PFSK-1 (cell line): ENCODE measurements at regions not wholly inside any gene's neighbourhood (a gene's known extent, or its start where the extent isn't known, plus 50 kb on each side); places are given as distances from the start of the nearest gene placed in this dataset.

Source experiments
- FOXP2 ChIP-seq: optimal IDR thresholded peaks from 2 replicates; pipeline ENCODE3; 2011; ENCODE audit warnings: borderline replicate concordance, control low read depth, inconsistent platforms; ENCODE audit not compliant: insufficient read depth; ENCODE audit errors: extremely low read length, extremely low read depth
- POLR2AphosphoS5 ChIP-seq: IDR thresholded peaks from 2 replicates; pipeline ENCODE4 v1.6.1; 2012; ENCODE audit warnings: low read depth, mild to moderate bottlenecking, control low read depth, low read length, moderate library complexity
- REST ChIP-seq, 2 experiments: IDR thresholded peaks; 2 replicates each; pipeline versions ENCODE4 v1.6.1 to v1.8.0; 2011 to 2012; ENCODE audit warnings: low read depth in 2 of 2, low read length in 2 of 2, control low read depth in 1 of 2, inconsistent platforms in 1 of 2, mild to moderate bottlenecking in 1 of 2, moderate library complexity in 1 of 2; ENCODE audit not compliant: insufficient read depth in 1 of 2
- SIN3A ChIP-seq: IDR thresholded peaks from 2 replicates; pipeline ENCODE4 v1.6.1; 2012; ENCODE audit warnings: mild to moderate bottlenecking, low read length, moderate library complexity, borderline replicate concordance; ENCODE audit not compliant: insufficient read depth
- TAF1 ChIP-seq: IDR thresholded peaks from 2 replicates; pipeline ENCODE4 v1.6.1; 2012; ENCODE audit warnings: low read length, control low read depth, borderline replicate concordance; ENCODE audit not compliant: insufficient read depth

GRCh38 chr5:172523146-172523745, 68.9 kb upstream of the SH3PXD2B start:
- TF ChIP-seq SIN3A: no peak
- no peak for TF ChIP-seq TAF1
- TF ChIP-seq POLR2AphosphoS5: no peak
- no peak for TF ChIP-seq FOXP2
- no peak for TF ChIP-seq REST (IDR thresholded peaks at IDR 0.05; ENCODE audit: insufficient read depth in 1 of 2, low read depth in 2 of 2, low read length in 2 of 2)

DNA sequence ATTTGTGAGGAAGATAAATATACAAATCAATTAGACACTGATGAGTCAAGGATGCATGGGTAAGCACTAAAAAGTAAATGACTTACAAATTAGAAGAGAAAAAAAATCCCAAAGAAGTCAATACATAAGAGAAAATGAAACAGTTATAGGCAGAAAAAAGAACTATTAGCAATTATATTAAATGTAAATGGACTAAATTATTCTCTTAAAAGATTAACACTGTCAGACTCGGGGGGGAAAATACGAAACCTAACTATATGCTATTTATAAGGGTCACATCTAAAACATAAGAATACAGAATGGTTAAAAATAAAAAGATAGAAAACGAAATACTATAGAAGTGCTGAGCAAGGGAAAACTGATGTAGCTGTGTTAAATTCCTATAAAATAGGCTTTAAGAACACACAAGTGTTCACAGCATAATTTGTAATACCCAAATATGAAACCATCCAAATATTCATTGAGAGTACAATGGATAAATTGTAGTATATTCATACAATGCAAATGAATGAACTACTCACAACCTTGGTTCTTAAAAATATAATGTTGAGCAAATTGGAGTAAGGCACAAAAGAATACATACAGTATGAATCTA, 67.1 kb upstream of the SH3PXD2B start:
- no peak for TF ChIP-seq SIN3A
- TF ChIP-seq TAF1: no peak
- TF ChIP-seq REST (IDR thresholded peaks at IDR 0.05; ENCODE audit: insufficient read depth in 1 of 2, low read depth in 2 of 2, low read length in 2 of 2): no peak

DNA sequence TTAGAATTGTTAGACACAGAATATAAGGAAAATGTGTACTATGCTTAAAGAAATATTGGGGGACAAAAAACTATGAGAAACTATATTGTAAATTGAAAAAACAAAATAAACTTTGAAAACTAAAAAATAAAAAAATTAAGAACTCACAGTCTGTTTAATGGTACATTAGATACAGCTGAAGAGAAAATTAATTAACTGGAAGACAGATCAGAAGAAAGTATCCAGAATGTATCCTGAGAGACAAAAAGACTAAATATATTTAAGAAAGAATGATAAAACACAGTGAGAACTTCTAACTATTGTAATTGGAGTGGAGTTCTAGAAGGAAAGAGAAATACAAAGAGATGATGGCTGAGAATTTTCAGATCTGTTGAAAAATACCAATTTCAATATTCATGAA, 57.6 kb upstream of the SH3PXD2B start:
- TF ChIP-seq REST (IDR thresholded peaks at IDR 0.05; ENCODE audit: insufficient read depth in 1 of 2, low read depth in 2 of 2, low read length in 2 of 2) (no peak), POLR2AphosphoS5 (no peak), FOXP2 (no peak), TAF1 (no peak), SIN3A (no peak)

GRCh38 chr5:172509405-172509781, 55.1 kb upstream of the SH3PXD2B start:
- no peak for TF ChIP-seq TAF1
- no peak for TF ChIP-seq POLR2AphosphoS5
- TF ChIP-seq FOXP2: no peak
- TF ChIP-seq SIN3A: no peak
- no peak for TF ChIP-seq REST (IDR thresholded peaks at IDR 0.05; ENCODE audit: insufficient read depth in 1 of 2, low read depth in 2 of 2, low read length in 2 of 2)
